SK-N-SH (cell line): ENCODE measurements at regions not wholly inside any gene's neighbourhood (a gene's known extent, or its start where the extent isn't known, plus 50 kb on each side); places are given as distances from the start of the nearest gene placed in this dataset.

Source experiments
- CTCF ChIA-PET: fragments of 300-600, 350-600 bp; formaldehyde crosslinking; extraction: SDS; loops from one replicate; lab custom pipeline; 2021; lab: Yijun Ruan, JAX
- POLR2A ChIA-PET: fragments of 350-600 bp; sonication (Branson Sonifier 250); formaldehyde crosslinking; extraction: SDS; loops from one replicate; lab custom pipeline; 2020; ENCODE audit warnings: antibody characterized with exemption, inconsistent platforms; lab: Yijun Ruan, JAX
- DNase-seq: peaks from one replicate; pipeline ENCODE4 v3.0.0; 2012
- H2AFZ ChIP-seq: fragments of 200-600 bp; sonication (generic); 2 replicates; pipeline ENCODE4 v1.8.1; 2016; ENCODE audit warnings: antibody characterized with exemption, mild to moderate bottlenecking, low read depth
- H3F3A ChIP-seq: fragments of 200-600 bp; sonication (generic); replicated peaks from 2 replicates; pipeline ENCODE3; 2016; ENCODE audit warnings: antibody characterized with exemption, mild to moderate bottlenecking; ENCODE audit not compliant: insufficient read depth
- H3K27ac ChIP-seq, 2 experiments: fragments of 200-500 bp in 1 of 2; fragments of 200-600 bp in 1 of 2; sonication (Bioruptor generic) in 1 of 2; sonication (generic), shearing (Covaris generic) in 1 of 2; 2 replicates each; pipeline versions ENCODE4 v1.5.1 to v1.6.1; 2014 to 2016; ENCODE audit warnings: low read depth in 2 of 2, inconsistent platforms in 1 of 2, low read length in 1 of 2, mild to moderate bottlenecking in 1 of 2, mixed read lengths in 1 of 2
- H3K27me3 ChIP-seq: fragments of 200-600 bp; sonication (generic), shearing (Covaris generic); 2 replicates; pipeline ENCODE4 v1.6.1; 2016; ENCODE audit warnings: mixed run types; ENCODE audit not compliant: insufficient read depth
- H3K36me3 ChIP-seq, 2 experiments: fragments of 200-500 bp in 1 of 2; fragments of 200-600 bp in 1 of 2; sonication (Bioruptor generic) in 1 of 2; sonication (generic) in 1 of 2; replicated peaks in 1 of 2; 2 replicates each; pipeline versions ENCODE3 to v1.5.1; 2014 to 2016; ENCODE audit warnings: low read length in 1 of 2, mild to moderate bottlenecking in 1 of 2; ENCODE audit not compliant: insufficient read depth in 2 of 2, control insufficient read depth in 1 of 2
- H3K4me1 ChIP-seq, 2 experiments: fragments of 200-500 bp in 1 of 2; fragments of 200-600 bp in 1 of 2; sonication (Bioruptor generic) in 1 of 2; sonication (generic), shearing (Covaris generic) in 1 of 2; 2 replicates each; pipeline versions ENCODE4 v1.5.1 to v1.6.1; 2014 to 2016; ENCODE audit warnings: low read depth in 1 of 2, low read length in 1 of 2, mixed run types in 1 of 2; ENCODE audit not compliant: insufficient read depth in 2 of 2, control insufficient read depth in 1 of 2
- H3K4me2 ChIP-seq: fragments of 200-600 bp; sonication (generic), shearing (Covaris generic); 2 replicates; pipeline ENCODE4 v1.6.1; 2017; ENCODE audit warnings: mixed run types
- H3K4me3 ChIP-seq, 2 experiments: fragments of 200-500 bp in 1 of 2; fragments of 200-600 bp in 1 of 2; sonication (Bioruptor generic) in 1 of 2; sonication (generic), shearing (Covaris generic) in 1 of 2; 2 replicates each; pipeline versions ENCODE4 v1.5.1 to v1.8.1; 2014 to 2016; ENCODE audit warnings: low read depth in 2 of 2, inconsistent platforms in 1 of 2, low read length in 1 of 2, mild to moderate bottlenecking in 1 of 2, mixed read lengths in 1 of 2, moderate library complexity in 1 of 2
- H3K79me2 ChIP-seq: fragments of 200-600 bp; sonication (generic); 2 replicates; pipeline ENCODE4 v1.8.1; 2017; ENCODE audit warnings: mild to moderate bottlenecking; ENCODE audit not compliant: insufficient read depth
- H3K9ac ChIP-seq: fragments of 200-600 bp; sonication (generic); 2 replicates; pipeline ENCODE4 v1.6.1; 2017; ENCODE audit warnings: mixed run types
- H3K9me2 ChIP-seq: fragments of 200-600 bp; sonication (generic); 2 replicates; pipeline ENCODE4 v1.6.1; 2017; ENCODE audit warnings: mixed run types
- H3K9me3 ChIP-seq: fragments of 200-600 bp; sonication (generic); 2 replicates; pipeline ENCODE4 v1.6.1; 2017; ENCODE audit warnings: mixed run types, mild to moderate bottlenecking, moderate library complexity
- H4K20me1 ChIP-seq: fragments of 200-600 bp; sonication (generic); 2 replicates; pipeline ENCODE4 v1.6.1; 2017; ENCODE audit warnings: mild to moderate bottlenecking, mixed run types; ENCODE audit not compliant: insufficient read depth
- CHD2 ChIP-seq: fragments of 150-350 bp; IDR thresholded peaks from 2 replicates; pipeline ENCODE4 v1.6.1; 2018; ENCODE audit warnings: low read length; ENCODE audit not compliant: partially characterized antibody
- FOSL2 ChIP-seq: IDR thresholded peaks from 2 replicates; pipeline ENCODE4 v1.4.0; 2012; ENCODE audit warnings: low read depth, mild to moderate bottlenecking, moderate library complexity, borderline replicate concordance
- FOXJ3 ChIP-seq: sonication (generic); formaldehyde crosslinking; IDR thresholded peaks from 2 replicates; pipeline ENCODE4 v1.5.1; 2020; ENCODE audit warnings: mild to moderate bottlenecking, missing genetic modification reagents
- MXI1 ChIP-seq: IDR thresholded peaks from 2 replicates; pipeline ENCODE4 v1.6.1; 2012; ENCODE audit warnings: mild to moderate bottlenecking, low read depth, low read length, improper control_type of control experiment
- NFIC ChIP-seq: IDR thresholded peaks from 2 replicates; pipeline ENCODE4 v1.4.0; 2012; ENCODE audit warnings: borderline replicate concordance
- NRF1 ChIP-seq: IDR thresholded peaks from 2 replicates; pipeline ENCODE4 v1.6.1; 2012; ENCODE audit warnings: low read depth, mild to moderate bottlenecking, low read length
- RAD21 ChIP-seq: IDR thresholded peaks from 2 replicates; pipeline ENCODE4 v1.6.1; 2012; ENCODE audit warnings: mild to moderate bottlenecking, low read length
- RCOR1 ChIP-seq: fragments of 150-350 bp; IDR thresholded peaks from 2 replicates; pipeline ENCODE4 v1.6.1; 2017; ENCODE audit warnings: antibody characterized with exemption, low read length
- RXRA ChIP-seq: IDR thresholded peaks from 2 replicates; pipeline ENCODE4 v1.4.0; 2012; ENCODE audit warnings: low read depth, mild to moderate bottlenecking, borderline replicate concordance
- SIN3A ChIP-seq: IDR thresholded peaks from 2 replicates; pipeline ENCODE4 v1.6.1; 2012; ENCODE audit warnings: low read depth, mild to moderate bottlenecking, low read length, moderate library complexity, borderline replicate concordance
- TEAD4 ChIP-seq: IDR thresholded peaks from 2 replicates; pipeline ENCODE4 v1.4.0; 2012; ENCODE audit warnings: mild to moderate bottlenecking, borderline replicate concordance; ENCODE audit not compliant: insufficient read depth
- YY1 ChIP-seq: IDR thresholded peaks from 2 replicates; pipeline ENCODE4 v1.4.0; 2012; ENCODE audit warnings: low read depth, mild to moderate bottlenecking
- WGBS: methylation state at CpG from one replicate; pipeline ENCODE4 v1.1.6; 2017; ENCODE audit warnings: low lambda C conversion rate; 5-methylcytosine and 5-hydroxymethylcytosine counted together
- TF ChIP-seq, protein P1 (sequence below): fragments of 150-350 bp; IDR thresholded peaks from 2 replicates; pipeline ENCODE4 v1.6.1; 2017; ENCODE audit warnings: antibody characterized with exemption, low read length, low read depth, borderline replicate concordance
- TF ChIP-seq, protein P2 (sequence below): IDR thresholded peaks from 2 replicates; pipeline ENCODE4; 2012
- TF ChIP-seq, protein P3 (sequence below): IDR thresholded peaks from 2 replicates; pipeline ENCODE4 v1.4.0; 2012; ENCODE audit warnings: low read depth, borderline replicate concordance
- TF ChIP-seq, protein P4 (sequence below): IDR thresholded peaks from 2 replicates; pipeline ENCODE4 v1.4.0; 2012; ENCODE audit warnings: low read depth, borderline replicate concordance
- TF ChIP-seq, protein P5 (sequence below): IDR thresholded peaks from 2 replicates; pipeline ENCODE4 v1.4.0; 2012; ENCODE audit warnings: low read depth
- TF ChIP-seq, protein P6 (sequence below): IDR thresholded peaks from 2 replicates; pipeline ENCODE4 v1.6.1; 2012; ENCODE audit warnings: mild to moderate bottlenecking, low read depth, low read length, moderate library complexity

DNA sequence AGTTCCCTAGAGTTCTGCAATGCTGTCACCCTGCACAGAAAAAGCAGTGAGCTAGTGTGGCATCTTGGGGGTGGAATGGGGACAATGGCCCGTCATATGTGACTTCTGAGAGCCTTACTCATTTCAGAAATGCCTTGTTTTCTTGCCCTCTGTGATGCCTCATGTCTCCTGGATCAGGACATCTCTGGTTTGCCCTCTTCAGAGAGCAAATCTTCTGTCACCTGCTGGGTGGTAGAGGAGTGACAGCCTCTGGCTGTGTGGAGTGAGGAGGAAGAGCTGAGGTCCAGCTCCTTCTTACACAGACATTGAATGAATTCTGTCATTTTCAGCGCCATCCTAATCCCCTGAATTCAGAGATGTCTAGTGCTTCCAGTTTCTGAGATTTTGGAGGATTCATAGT lies 55.6 kb upstream of the PHLPP1 start:
- Histone ChIP-seq H3K9ac (no peak overlapping the region), H3F3A (no peaks in the 10 kb centered on the region), H3K79me2 (no peaks in the 10 kb centered on the region)
- CTCF ChIA-PET: interaction anchor here (1.1 to 1.9 kb wide), 2 partner anchors 11 to 21 kb away, joined by 3 to 5 read pairs; no protein-coding TSS in a partner anchor
- TF ChIP-seq RXRA (no peak), RCOR1 (no peak), RAD21 (no peak), MXI1 (no peak), TEAD4 (no peak), YY1 (no peak), FOSL2 (no peak), NRF1 (no peak), NFIC (no peak), CHD2 (no peak), SIN3A (no peak)
- TF ChIP-seq, protein P1, sequence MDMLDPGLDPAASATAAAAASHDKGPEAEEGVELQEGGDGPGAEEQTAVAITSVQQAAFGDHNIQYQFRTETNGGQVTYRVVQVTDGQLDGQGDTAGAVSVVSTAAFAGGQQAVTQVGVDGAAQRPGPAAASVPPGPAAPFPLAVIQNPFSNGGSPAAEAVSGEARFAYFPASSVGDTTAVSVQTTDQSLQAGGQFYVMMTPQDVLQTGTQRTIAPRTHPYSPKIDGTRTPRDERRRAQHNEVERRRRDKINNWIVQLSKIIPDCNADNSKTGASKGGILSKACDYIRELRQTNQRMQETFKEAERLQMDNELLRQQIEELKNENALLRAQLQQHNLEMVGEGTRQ: no peak
- TF ChIP-seq, protein P2, sequence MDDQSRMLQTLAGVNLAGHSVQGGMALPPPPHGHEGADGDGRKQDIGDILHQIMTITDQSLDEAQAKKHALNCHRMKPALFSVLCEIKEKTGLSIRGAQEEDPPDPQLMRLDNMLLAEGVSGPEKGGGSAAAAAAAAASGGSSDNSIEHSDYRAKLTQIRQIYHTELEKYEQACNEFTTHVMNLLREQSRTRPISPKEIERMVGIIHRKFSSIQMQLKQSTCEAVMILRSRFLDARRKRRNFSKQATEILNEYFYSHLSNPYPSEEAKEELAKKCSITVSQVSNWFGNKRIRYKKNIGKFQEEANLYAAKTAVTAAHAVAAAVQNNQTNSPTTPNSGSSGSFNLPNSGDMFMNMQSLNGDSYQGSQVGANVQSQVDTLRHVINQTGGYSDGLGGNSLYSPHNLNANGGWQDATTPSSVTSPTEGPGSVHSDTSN: no peak
- TF ChIP-seq, protein P3, sequence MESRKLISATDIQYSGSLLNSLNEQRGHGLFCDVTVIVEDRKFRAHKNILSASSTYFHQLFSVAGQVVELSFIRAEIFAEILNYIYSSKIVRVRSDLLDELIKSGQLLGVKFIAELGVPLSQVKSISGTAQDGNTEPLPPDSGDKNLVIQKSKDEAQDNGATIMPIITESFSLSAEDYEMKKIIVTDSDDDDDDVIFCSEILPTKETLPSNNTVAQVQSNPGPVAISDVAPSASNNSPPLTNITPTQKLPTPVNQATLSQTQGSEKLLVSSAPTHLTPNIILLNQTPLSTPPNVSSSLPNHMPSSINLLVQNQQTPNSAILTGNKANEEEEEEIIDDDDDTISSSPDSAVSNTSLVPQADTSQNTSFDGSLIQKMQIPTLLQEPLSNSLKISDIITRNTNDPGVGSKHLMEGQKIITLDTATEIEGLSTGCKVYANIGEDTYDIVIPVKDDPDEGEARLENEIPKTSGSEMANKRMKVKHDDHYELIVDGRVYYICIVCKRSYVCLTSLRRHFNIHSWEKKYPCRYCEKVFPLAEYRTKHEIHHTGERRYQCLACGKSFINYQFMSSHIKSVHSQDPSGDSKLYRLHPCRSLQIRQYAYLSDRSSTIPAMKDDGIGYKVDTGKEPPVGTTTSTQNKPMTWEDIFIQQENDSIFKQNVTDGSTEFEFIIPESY: no peak
- TF ChIP-seq, all 33 proteins: peak for 0
- Histone ChIP-seq H3K27me3 (no peaks in the 10 kb centered on the region), H3K4me2 (no peak overlapping the region), H4K20me1 (no peaks in the 10 kb centered on the region), H3K9me2 (no peaks in the 10 kb centered on the region), H3K4me1 (peaks cover 8 to 9% of the 10 kb centered on the region in 2 experiments; a peak in 2 of 4 replicates), H3K36me3 (no peaks in the 10 kb centered on the region), H2AFZ (no peak overlapping the region), H3K4me3 (no peak overlapping the region), H3K9me3 (no peaks in the 10 kb centered on the region), H3K27ac (no peak overlapping the region)
- WGBS: 76% methylated on average over 2 of the region's 2 CpGs
- no peak for DNase-seq
- POLR2A ChIA-PET: no interaction called here

DNA sequence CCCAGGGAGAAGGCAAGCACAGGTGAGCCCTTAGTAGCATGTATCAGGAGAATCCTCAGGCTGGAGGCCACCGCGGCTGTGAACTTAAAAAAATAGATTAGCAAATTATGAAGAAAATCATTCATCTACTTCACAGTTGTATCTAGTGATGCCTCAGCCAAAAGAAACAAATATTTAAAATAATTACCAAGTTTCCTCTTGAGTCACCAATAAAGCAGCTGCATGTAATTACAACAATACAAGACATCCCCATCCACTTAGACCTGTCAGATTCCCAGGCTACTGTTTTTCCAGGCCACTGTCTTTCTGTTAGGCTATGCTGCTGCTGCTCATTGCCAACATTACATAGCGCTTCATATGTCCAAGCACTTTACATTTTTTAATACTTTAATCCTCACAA lies 54.6 kb upstream of the PHLPP1 start:
- Histone ChIP-seq H4K20me1 (no peaks in the 10 kb centered on the region), H3F3A (no peaks in the 10 kb centered on the region), H3K79me2 (no peaks in the 10 kb centered on the region), H3K4me3 (no peak overlapping the region), H2AFZ (no peak overlapping the region), H3K4me2 (no peak overlapping the region), H3K9me2 (no peaks in the 10 kb centered on the region), H3K27me3 (no peaks in the 10 kb centered on the region), H3K27ac (no peak overlapping the region), H3K36me3 (no peaks in the 10 kb centered on the region), H3K9ac (no peak overlapping the region), H3K4me1 (peaks cover 8 to 9% of the 10 kb centered on the region in 2 experiments; a peak in 2 of 4 replicates), H3K9me3 (no peaks in the 10 kb centered on the region)
- ChIA-PET CTCF (interaction anchor here (1.9 kb wide), 1 partner anchor 10 kb away, joined by 5 read pairs; no protein-coding TSS in a partner anchor), POLR2A (no interaction called here)
- 88% methylated on average over 3 of the region's 3 CpGs for WGBS
- TF ChIP-seq FOXJ3 (CRISPR knock-in tag): no peak
- TF ChIP-seq, protein P4, sequence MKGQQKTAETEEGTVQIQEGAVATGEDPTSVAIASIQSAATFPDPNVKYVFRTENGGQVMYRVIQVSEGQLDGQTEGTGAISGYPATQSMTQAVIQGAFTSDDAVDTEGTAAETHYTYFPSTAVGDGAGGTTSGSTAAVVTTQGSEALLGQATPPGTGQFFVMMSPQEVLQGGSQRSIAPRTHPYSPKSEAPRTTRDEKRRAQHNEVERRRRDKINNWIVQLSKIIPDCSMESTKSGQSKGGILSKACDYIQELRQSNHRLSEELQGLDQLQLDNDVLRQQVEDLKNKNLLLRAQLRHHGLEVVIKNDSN: no peak
- TF ChIP-seq, protein P5, sequence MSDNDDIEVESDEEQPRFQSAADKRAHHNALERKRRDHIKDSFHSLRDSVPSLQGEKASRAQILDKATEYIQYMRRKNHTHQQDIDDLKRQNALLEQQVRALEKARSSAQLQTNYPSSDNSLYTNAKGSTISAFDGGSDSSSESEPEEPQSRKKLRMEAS: no peak
- TF ChIP-seq FOSL2: no peak
- TF ChIP-seq NRF1: no peak
- TF ChIP-seq, protein P1: no peak
- TF ChIP-seq, protein P6, sequence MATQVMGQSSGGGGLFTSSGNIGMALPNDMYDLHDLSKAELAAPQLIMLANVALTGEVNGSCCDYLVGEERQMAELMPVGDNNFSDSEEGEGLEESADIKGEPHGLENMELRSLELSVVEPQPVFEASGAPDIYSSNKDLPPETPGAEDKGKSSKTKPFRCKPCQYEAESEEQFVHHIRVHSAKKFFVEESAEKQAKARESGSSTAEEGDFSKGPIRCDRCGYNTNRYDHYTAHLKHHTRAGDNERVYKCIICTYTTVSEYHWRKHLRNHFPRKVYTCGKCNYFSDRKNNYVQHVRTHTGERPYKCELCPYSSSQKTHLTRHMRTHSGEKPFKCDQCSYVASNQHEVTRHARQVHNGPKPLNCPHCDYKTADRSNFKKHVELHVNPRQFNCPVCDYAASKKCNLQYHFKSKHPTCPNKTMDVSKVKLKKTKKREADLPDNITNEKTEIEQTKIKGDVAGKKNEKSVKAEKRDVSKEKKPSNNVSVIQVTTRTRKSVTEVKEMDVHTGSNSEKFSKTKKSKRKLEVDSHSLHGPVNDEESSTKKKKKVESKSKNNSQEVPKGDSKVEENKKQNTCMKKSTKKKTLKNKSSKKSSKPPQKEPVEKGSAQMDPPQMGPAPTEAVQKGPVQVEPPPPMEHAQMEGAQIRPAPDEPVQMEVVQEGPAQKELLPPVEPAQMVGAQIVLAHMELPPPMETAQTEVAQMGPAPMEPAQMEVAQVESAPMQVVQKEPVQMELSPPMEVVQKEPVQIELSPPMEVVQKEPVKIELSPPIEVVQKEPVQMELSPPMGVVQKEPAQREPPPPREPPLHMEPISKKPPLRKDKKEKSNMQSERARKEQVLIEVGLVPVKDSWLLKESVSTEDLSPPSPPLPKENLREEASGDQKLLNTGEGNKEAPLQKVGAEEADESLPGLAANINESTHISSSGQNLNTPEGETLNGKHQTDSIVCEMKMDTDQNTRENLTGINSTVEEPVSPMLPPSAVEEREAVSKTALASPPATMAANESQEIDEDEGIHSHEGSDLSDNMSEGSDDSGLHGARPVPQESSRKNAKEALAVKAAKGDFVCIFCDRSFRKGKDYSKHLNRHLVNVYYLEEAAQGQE: no peak
- DNase-seq: no peak
